Heart right ventricle (tissue), 16 donors: ENCODE measurements at regions not wholly inside any gene's neighbourhood (a gene's known extent, or its start where the extent isn't known, plus 50 kb on each side); places are given as distances from the start of the nearest gene placed in this dataset.

ENCODE experiments used
- ATAC-seq, 8 donors: fragments of 200-7000 bp; cut with Tn5 transposase; one replicate each; pipeline ENCODE4 v1.9.1; 2020; ENCODE audit warnings: mild to moderate bottlenecking in 8 of 8, moderate library complexity in 8 of 8, moderate number of reproducible peaks in 1 of 8
- DNase-seq, 2 donors: peaks; one replicate each; pipeline ENCODE4 v3.0.0-alpha.2; 2020
- H3K27ac ChIP-seq, 10 donors: fragments of 200-600 bp; sonication (generic) in 2 of 10; one replicate each; pipeline versions ENCODE4 v1.5.0 to v1.8.0; 2020 to 2022; ENCODE audit warnings: mild to moderate bottlenecking in 3 of 10
- H3K27me3 ChIP-seq, 7 donors: fragments of 200-600 bp; one replicate each; pipeline ENCODE4 v1.8.0; 2021 to 2022; ENCODE audit warnings: mild to moderate bottlenecking in 2 of 7
- H3K36me3 ChIP-seq, 9 donors: fragments of 200-600 bp; sonication (generic) in 1 of 9; one replicate each; pipeline versions ENCODE4 v1.5.0 to v1.8.0; 2020 to 2022; ENCODE audit warnings: mild to moderate bottlenecking in 2 of 9
- H3K4me1 ChIP-seq, 9 donors: fragments of 200-600 bp; sonication (generic) in 1 of 9; one replicate each; pipeline versions ENCODE4 v1.5.0 to v1.8.0; 2020 to 2022; ENCODE audit warnings: mild to moderate bottlenecking in 4 of 9
- H3K4me3 ChIP-seq, 10 donors: fragments of 200-600 bp; sonication (generic) in 2 of 10; one replicate each; pipeline versions ENCODE4 v1.5.0 to v1.8.0; 2020 to 2022; ENCODE audit warnings: mild to moderate bottlenecking in 7 of 10, moderate library complexity in 2 of 10
- H3K9me3 ChIP-seq, 11 donors: fragments of 200-600 bp in 10 of 11; sonication (generic) in 2 of 11; one replicate each; pipeline versions ENCODE4 v1.5.0 to v1.8.0; 2013 to 2022; ENCODE audit warnings: mild to moderate bottlenecking in 2 of 11, control low read depth in 1 of 11, moderate library complexity in 1 of 11
- CTCF ChIP-seq, 9 donors: fragments of 200-600 bp; sonication (generic) in 2 of 9; IDR thresholded peaks; one replicate each; pipeline versions ENCODE4 v1.5.0 to v1.8.0; 2021 to 2022; ENCODE audit warnings: antibody characterized with exemption in 9 of 9, mild to moderate bottlenecking in 5 of 9, moderate library complexity in 1 of 9
- WGBS, 2 donors: extraction: QIAGEN DNeasy Blood & Tissue Kit; methylation state at CpG; one replicate each; pipeline ENCODE4 v1.1.7; 2013; ENCODE audit warnings: inconsistent platforms in 1 of 2; 5-methylcytosine and 5-hydroxymethylcytosine counted together
- intact Hi-C, 10 donors: fragments of 100-400 bp; cut with DNase I; formaldehyde crosslinking; loops; one replicate each; pipeline versions ENCODE4 v1.11.1 to v1.14.2; 2022
- donor health status: Arrhythmogenic right ventricular cardiomyopathy.
- donor health status: ischemic (EF 13 %, LVEDD 7.1; RV severe dilation, severe dysfunction).
- donor health status: healthy with polysubstance abuse.
- donor health status: DM: no; HTN: yes; CAD: no.
- donor health status: DM: no; HTN: no; CAD: no.
- donor health status: ischemic (EF 25% LVEDD 6.9; RV normal size, moderate dysfunction).
- donor health status: ischemic (EF 25% LVEDD 5.7; RV mildly dilated, moderate dysfunction).
- donor health status: healthy.
- donor health status: DM: yes; HTN: yes; CAD: no.
- donor health status: Ischemic cardiomyopathy.
- donor health status: ischemic (EF 35%, LVEDD 5.7; RV mildly dilated, moderate dysfunction).
- donor health status: nonischemic (EF 11% LVEDD 7.7; RV severe dilation, severe dysfunction).
- donor health status: DM: yes; HTN: yes; CAD: no.
- donor health status: PGD.
- donor health status: ischemic (EF 29% LVEDD 5.4; RV normal size, mild dysfunction).
- donor health status: nonischemic (EF 23%, LVEDD 6.1; RV moderate dilation, normal function).

- 78 to 87% methylated on average over 2 of the region's 2 CpGs for WGBS, 2 donors
- Histone ChIP-seq H3K9me3 (peaks cover 0 to 46% (median 0%) of the 10 kb centered on the region in 11 donors), H3K4me1 (no peaks in the 10 kb centered on the region), H3K27ac (no peak overlapping the region), H3K36me3 (no peaks in the 10 kb centered on the region), H3K4me3 (no peak overlapping the region), H3K27me3 (no peaks in the 10 kb centered on the region)
- intact Hi-C loops: no loop called here
- DNase-seq (no peak), ATAC-seq (no peak)
- no peak for TF ChIP-seq CTCF (IDR thresholded peaks at IDR 0.05)
Observed at GRCh38 chr11:100484948-100485347, 202.1 kb upstream of the ARHGAP42 start.

GRCh38 chr11:100498780-100499179 lies 188.3 kb upstream of the ARHGAP42 start:
- no peak overlapping the region for H3K27ac ChIP-seq
- no peaks in the 10 kb centered on the region for H3K36me3 ChIP-seq
- peaks cover 0 to 30% (median 14%) of the 10 kb centered on the region in 11 donors for H3K9me3 ChIP-seq
- no peak overlapping the region for H3K4me3 ChIP-seq
- WGBS, 2 donors: 79 to 86% methylated on average over 3 of the region's 3 CpGs
- TF ChIP-seq CTCF (IDR thresholded peaks at IDR 0.05): no peak
- H3K27me3 ChIP-seq: no peaks in the 10 kb centered on the region
- DNase-seq (no peak), ATAC-seq (no peak)
- no peaks in the 10 kb centered on the region for H3K4me1 ChIP-seq
- intact Hi-C loops: no loop called here

- H3K36me3 ChIP-seq: no peaks in the 10 kb centered on the region
- DNase-seq (no peak), ATAC-seq (no peak)
- no peak overlapping the region for H3K27ac ChIP-seq
- no peaks in the 10 kb centered on the region for H3K27me3 ChIP-seq
- TF ChIP-seq CTCF (IDR thresholded peaks at IDR 0.05): no peak
- no peaks in the 10 kb centered on the region for H3K4me1 ChIP-seq
- WGBS, 2 donors: 89 to 96% methylated on average over 2 of the region's 2 CpGs
- intact Hi-C loops: no loop called here
- H3K4me3 ChIP-seq: no peak overlapping the region
- peaks cover 0 to 36% (median 14%) of the 10 kb centered on the region in 11 donors for H3K9me3 ChIP-seq
Observed at GRCh38 chr11:100501450-100501849, 185.6 kb upstream of the ARHGAP42 start.

- 61 to 81% methylated on average over 2 of the region's 2 CpGs for WGBS, 2 donors
Observed at GRCh38 chr11:100512475-100512874, 174.6 kb upstream of the ARHGAP42 start.

More at GRCh38 chr11:100512475-100512874, 174.6 kb upstream of the ARHGAP42 start:
- Histone ChIP-seq H3K9me3 (no peaks in the 10 kb centered on the region), H3K27me3 (no peaks in the 10 kb centered on the region), H3K36me3 (no peaks in the 10 kb centered on the region), H3K4me1 (no peaks in the 10 kb centered on the region), H3K27ac (no peak overlapping the region), H3K4me3 (no peak overlapping the region)
- intact Hi-C loops: no loop called here
- ATAC-seq (no peak), DNase-seq (no peak)
- no peak for TF ChIP-seq CTCF (IDR thresholded peaks at IDR 0.05)
